ENCODE measurements at regions not wholly inside any gene's neighbourhood (a gene's known extent, or its start where the extent isn't known, plus 50 kb on each side); places are given as distances from the start of the nearest gene placed in this dataset.

DNA sequence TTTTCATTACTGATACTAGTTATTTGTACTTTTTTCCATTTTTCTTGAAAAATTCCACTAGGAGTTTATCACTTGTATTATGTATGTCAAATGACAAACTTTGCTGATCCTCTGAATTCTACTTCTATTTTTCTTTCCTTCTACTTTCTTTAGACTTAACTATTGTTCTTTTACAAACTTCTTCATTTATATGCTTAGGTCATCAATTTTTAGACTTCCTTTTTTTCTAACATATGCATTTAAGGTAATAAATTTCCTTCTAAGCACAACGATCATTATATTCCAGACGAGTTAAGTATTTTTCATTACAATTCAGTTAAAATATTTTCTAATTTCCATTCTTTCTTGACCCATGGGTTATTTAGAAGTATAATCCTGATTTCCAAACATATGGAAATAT lies 240.8 kb downstream of the NHLRC3 start:
- Histone ChIP-seq H3F3A (ENCODE audit: insufficient read depth) (no peaks in the 10 kb centered on the region), H4K20me1 (ENCODE audit: low read depth, low read length) (no peaks in the 10 kb centered on the region), H3K79me2 (ENCODE audit: insufficient read depth, low read length) (no peaks in the 10 kb centered on the region), H3K9me2 (replicated peaks; ENCODE audit: insufficient read depth, low read length) (no peaks in the 10 kb centered on the region), H3K4me3 (ENCODE audit: insufficient read depth, low read length, poor library complexity, severe bottlenecking) (no peak overlapping the region), H3K4me2 (ENCODE audit: low read depth, low read length, poor library complexity, severe bottlenecking) (no peak overlapping the region), H3K36me3 (ENCODE audit: low read length) (no peaks in the 10 kb centered on the region), H3K9me3 (ENCODE audit: insufficient read depth, low read length) (no peaks in the 10 kb centered on the region), H3K9ac (ENCODE audit: low read length) (no peak overlapping the region), H3K27me3 (ENCODE audit: low read length) (no peaks in the 10 kb centered on the region), H3K27ac (ENCODE audit: low read depth, low read length) (no peak overlapping the region), H2AFZ (ENCODE audit: low read depth, low read length, severe bottlenecking) (no peak overlapping the region)
- no peak for TF ChIP-seq EZH2phosphoT487 (conservative IDR thresholded peaks at IDR 0.05; ENCODE audit: low read length)

DNA sequence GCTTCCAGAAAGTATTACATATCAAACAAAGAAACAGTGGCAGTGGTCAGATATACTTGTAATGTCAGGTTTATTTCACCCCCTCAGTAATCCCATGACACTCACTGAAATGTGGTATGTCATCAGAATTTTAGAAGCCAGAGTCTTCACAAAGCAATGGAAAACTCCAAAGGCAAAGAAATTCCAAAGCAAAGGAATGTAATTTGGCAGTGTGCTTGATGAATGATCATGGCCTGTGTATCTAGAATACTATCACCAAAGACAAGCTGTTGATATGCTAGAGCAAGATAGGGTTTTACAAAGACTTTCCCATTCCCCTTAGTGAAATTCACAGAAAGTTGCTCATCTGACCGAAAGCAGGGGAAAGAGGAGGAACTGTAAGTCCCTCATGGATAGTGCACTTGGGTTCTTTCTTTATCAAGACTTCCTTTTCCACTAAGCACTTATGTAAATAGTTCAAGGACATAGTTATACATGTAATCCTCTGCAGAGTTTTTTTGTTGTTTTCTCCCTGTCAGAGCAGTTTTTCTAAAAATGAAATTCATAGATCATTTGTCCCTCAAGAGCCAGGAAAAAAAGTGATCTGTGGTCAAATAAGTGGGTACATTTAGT lies 243.4 kb downstream of the NHLRC3 start:
- Histone ChIP-seq H3K4me3 (ENCODE audit: insufficient read depth, low read length, poor library complexity, severe bottlenecking) (no peak overlapping the region), H3K36me3 (ENCODE audit: low read length) (no peaks in the 10 kb centered on the region), H3K4me2 (ENCODE audit: low read depth, low read length, poor library complexity, severe bottlenecking) (no peak overlapping the region), H4K20me1 (ENCODE audit: low read depth, low read length) (no peaks in the 10 kb centered on the region), H3K9ac (ENCODE audit: low read length) (no peak overlapping the region), H3K27me3 (ENCODE audit: low read length) (no peaks in the 10 kb centered on the region), H2AFZ (ENCODE audit: low read depth, low read length, severe bottlenecking) (no peak overlapping the region), H3K9me3 (ENCODE audit: insufficient read depth, low read length) (no peaks in the 10 kb centered on the region), H3K9me2 (replicated peaks; ENCODE audit: insufficient read depth, low read length) (no peaks in the 10 kb centered on the region), H3K27ac (ENCODE audit: low read depth, low read length) (no peak overlapping the region), H3K79me2 (ENCODE audit: insufficient read depth, low read length) (no peaks in the 10 kb centered on the region), H3F3A (ENCODE audit: insufficient read depth) (no peaks in the 10 kb centered on the region)
- TF ChIP-seq, protein P1, sequence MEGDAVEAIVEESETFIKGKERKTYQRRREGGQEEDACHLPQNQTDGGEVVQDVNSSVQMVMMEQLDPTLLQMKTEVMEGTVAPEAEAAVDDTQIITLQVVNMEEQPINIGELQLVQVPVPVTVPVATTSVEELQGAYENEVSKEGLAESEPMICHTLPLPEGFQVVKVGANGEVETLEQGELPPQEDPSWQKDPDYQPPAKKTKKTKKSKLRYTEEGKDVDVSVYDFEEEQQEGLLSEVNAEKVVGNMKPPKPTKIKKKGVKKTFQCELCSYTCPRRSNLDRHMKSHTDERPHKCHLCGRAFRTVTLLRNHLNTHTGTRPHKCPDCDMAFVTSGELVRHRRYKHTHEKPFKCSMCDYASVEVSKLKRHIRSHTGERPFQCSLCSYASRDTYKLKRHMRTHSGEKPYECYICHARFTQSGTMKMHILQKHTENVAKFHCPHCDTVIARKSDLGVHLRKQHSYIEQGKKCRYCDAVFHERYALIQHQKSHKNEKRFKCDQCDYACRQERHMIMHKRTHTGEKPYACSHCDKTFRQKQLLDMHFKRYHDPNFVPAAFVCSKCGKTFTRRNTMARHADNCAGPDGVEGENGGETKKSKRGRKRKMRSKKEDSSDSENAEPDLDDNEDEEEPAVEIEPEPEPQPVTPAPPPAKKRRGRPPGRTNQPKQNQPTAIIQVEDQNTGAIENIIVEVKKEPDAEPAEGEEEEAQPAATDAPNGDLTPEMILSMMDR (IDR thresholded peaks at IDR 0.05; ENCODE audit: insufficient read depth, low read length, poor library complexity, severe bottlenecking), result no peak
- no peak for TF ChIP-seq EZH2phosphoT487 (conservative IDR thresholded peaks at IDR 0.05; ENCODE audit: low read length)

- Histone ChIP-seq H3K27me3 (ENCODE audit: low read length) (no peaks in the 10 kb centered on the region), H4K20me1 (ENCODE audit: low read depth, low read length) (no peaks in the 10 kb centered on the region), H2AFZ (ENCODE audit: low read depth, low read length, severe bottlenecking) (no peak overlapping the region), H3K9me3 (ENCODE audit: insufficient read depth, low read length) (peaks cover 5% of the 10 kb centered on the region; the same call in 1 of the 2 replicates), H3K27ac (ENCODE audit: low read depth, low read length) (no peak overlapping the region), H3K4me3 (ENCODE audit: insufficient read depth, low read length, poor library complexity, severe bottlenecking) (no peak overlapping the region), H3F3A (ENCODE audit: insufficient read depth) (no peaks in the 10 kb centered on the region), H3K9me2 (replicated peaks; ENCODE audit: insufficient read depth, low read length) (no peaks in the 10 kb centered on the region), H3K36me3 (ENCODE audit: low read length) (no peaks in the 10 kb centered on the region), H3K9ac (ENCODE audit: low read length) (no peak overlapping the region), H3K4me2 (ENCODE audit: low read depth, low read length, poor library complexity, severe bottlenecking) (no peak overlapping the region), H3K79me2 (ENCODE audit: insufficient read depth, low read length) (no peaks in the 10 kb centered on the region)
- TF ChIP-seq, protein P1 (IDR thresholded peaks at IDR 0.05; ENCODE audit: insufficient read depth, low read length, poor library complexity, severe bottlenecking), result no peak
- TF ChIP-seq EZH2phosphoT487 (conservative IDR thresholded peaks at IDR 0.05; ENCODE audit: low read length), result no peak
Observed at GRCh38 chr13:39282400-39282972, 244.2 kb downstream of the NHLRC3 start.

DNA sequence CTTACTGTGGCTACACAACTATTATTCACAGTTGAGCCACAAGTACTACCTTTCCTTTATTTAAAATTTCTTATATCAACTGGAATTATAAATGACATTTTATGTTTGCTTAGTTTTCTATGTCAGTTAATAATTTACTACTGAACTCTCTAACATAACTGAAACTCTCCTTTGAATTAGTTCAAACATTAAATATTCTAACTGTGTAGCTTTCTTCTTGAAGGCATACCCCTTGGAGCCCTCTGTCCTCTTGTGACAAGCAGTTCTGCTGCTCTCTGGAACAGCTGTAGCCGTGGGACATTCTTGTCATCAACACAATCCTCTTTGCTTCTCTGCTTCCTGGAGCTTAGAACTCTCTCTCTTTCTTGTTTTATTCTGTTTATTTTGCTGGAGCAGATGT lies 244.8 kb downstream of the NHLRC3 start:
- Histone ChIP-seq H3K9me2 (replicated peaks; ENCODE audit: insufficient read depth, low read length) (no peaks in the 10 kb centered on the region), H3K36me3 (ENCODE audit: low read length) (no peaks in the 10 kb centered on the region), H3K9ac (ENCODE audit: low read length) (no peak overlapping the region), H3K4me2 (ENCODE audit: low read depth, low read length, poor library complexity, severe bottlenecking) (no peak overlapping the region), H3F3A (ENCODE audit: insufficient read depth) (no peaks in the 10 kb centered on the region), H2AFZ (ENCODE audit: low read depth, low read length, severe bottlenecking) (no peak overlapping the region), H4K20me1 (ENCODE audit: low read depth, low read length) (no peaks in the 10 kb centered on the region), H3K79me2 (ENCODE audit: insufficient read depth, low read length) (no peaks in the 10 kb centered on the region), H3K27me3 (ENCODE audit: low read length) (no peaks in the 10 kb centered on the region), H3K4me3 (ENCODE audit: insufficient read depth, low read length, poor library complexity, severe bottlenecking) (no peak overlapping the region), H3K9me3 (ENCODE audit: insufficient read depth, low read length) (peaks cover 7% of the 10 kb centered on the region; the same call in 1 of the 2 replicates), H3K27ac (ENCODE audit: low read depth, low read length) (no peak overlapping the region)
- TF ChIP-seq, protein P1 (IDR thresholded peaks at IDR 0.05; ENCODE audit: insufficient read depth, low read length, poor library complexity, severe bottlenecking), result no peak
- TF ChIP-seq EZH2phosphoT487 (conservative IDR thresholded peaks at IDR 0.05; ENCODE audit: low read length), result no peak

All from SU-DHL-6 (cell line).